Non-pigmented ciliary epithelial cell (primary cell): ENCODE measurements at regions not wholly inside any gene's neighbourhood (a gene's known extent, or its start where the extent isn't known, plus 50 kb on each side); places are given as distances from the start of the nearest gene placed in this dataset.

Source experiments
- DNase-seq: peaks from one replicate; pipeline ENCODE4 v3.0.0-alpha.2; 2010; ENCODE audit warnings: low read depth

- no peak for DNase-seq
Observed at GRCh38 chr2:228329282-228329681, 147.8 kb upstream of the SPHKAP start.

- no peak for DNase-seq
Observed at GRCh38 chr2:228321015-228321414, 139.5 kb upstream of the SPHKAP start.

GRCh38 chr2:228318218-228318617 lies 136.7 kb upstream of the SPHKAP start:
- DNase-seq, result no peak

GRCh38 chr2:228312172-228312571 lies 130.7 kb upstream of the SPHKAP start:
- no peak for DNase-seq

GRCh38 chr2:228303960-228304359 lies 122.5 kb upstream of the SPHKAP start:
- no peak for DNase-seq

GRCh38 chr2:228283491-228284171 lies 102.1 kb upstream of the SPHKAP start:
- DNase-seq, result no peak

- no peak for DNase-seq
Observed at GRCh38 chr2:228282376-228282775, 100.9 kb upstream of the SPHKAP start.

- DNase-seq, result no peak
Observed at GRCh38 chr2:228273159-228273558, 91.7 kb upstream of the SPHKAP start.

GRCh38 chr2:228269351-228269750 lies 87.9 kb upstream of the SPHKAP start:
- no peak for DNase-seq

- no peak for DNase-seq
Observed at GRCh38 chr2:228268756-228269155, 87.3 kb upstream of the SPHKAP start.

- DNase-seq, result no peak
Observed at GRCh38 chr2:228268301-228268700, 86.8 kb upstream of the SPHKAP start.

- no peak for DNase-seq
Observed at GRCh38 chr2:228263156-228263555, 81.7 kb upstream of the SPHKAP start.

- DNase-seq, result no peak
Observed at GRCh38 chr2:228261546-228261945, 80.1 kb upstream of the SPHKAP start.

- DNase-seq, result no peak
Observed at GRCh38 chr2:228257379-228257778, 75.9 kb upstream of the SPHKAP start.

GRCh38 chr2:228253752-228254151 lies 72.3 kb upstream of the SPHKAP start:
- DNase-seq, result no peak

- no peak for DNase-seq
Observed at GRCh38 chr2:228247335-228247734, 65.8 kb upstream of the SPHKAP start.

GRCh38 chr2:228245601-228246000 lies 64.1 kb upstream of the SPHKAP start:
- DNase-seq, result no peak

- DNase-seq, result no peak
Observed at GRCh38 chr2:228242591-228242990, 61.1 kb upstream of the SPHKAP start.

- no peak for DNase-seq
Observed at GRCh38 chr2:228239907-228240561, 58.5 kb upstream of the SPHKAP start.

- no peak for DNase-seq
Observed at GRCh38 chr2:228239207-228239906, 57.9 kb upstream of the SPHKAP start.
